ENCODE measurements at regions not wholly inside any gene's neighbourhood (a gene's known extent, or its start where the extent isn't known, plus 50 kb on each side); places are given as distances from the start of the nearest gene placed in this dataset.
A peak's percentile ranks its signal among the peaks of the same experiment; 100 is the strongest.

- DNase-seq (ENCODE audit: low read depth), result no peak
- Histone ChIP-seq H3K27me3 (ENCODE audit: control insufficient read depth, insufficient read depth, low read length) (no peaks in the 10 kb centered on the region), H3K36me3 (ENCODE audit: control insufficient read depth, insufficient read depth, low read length) (no peaks in the 10 kb centered on the region), H3K4me3 (ENCODE audit: low read depth, low read length) (no peak overlapping the region)
- TF ChIP-seq, protein P1, sequence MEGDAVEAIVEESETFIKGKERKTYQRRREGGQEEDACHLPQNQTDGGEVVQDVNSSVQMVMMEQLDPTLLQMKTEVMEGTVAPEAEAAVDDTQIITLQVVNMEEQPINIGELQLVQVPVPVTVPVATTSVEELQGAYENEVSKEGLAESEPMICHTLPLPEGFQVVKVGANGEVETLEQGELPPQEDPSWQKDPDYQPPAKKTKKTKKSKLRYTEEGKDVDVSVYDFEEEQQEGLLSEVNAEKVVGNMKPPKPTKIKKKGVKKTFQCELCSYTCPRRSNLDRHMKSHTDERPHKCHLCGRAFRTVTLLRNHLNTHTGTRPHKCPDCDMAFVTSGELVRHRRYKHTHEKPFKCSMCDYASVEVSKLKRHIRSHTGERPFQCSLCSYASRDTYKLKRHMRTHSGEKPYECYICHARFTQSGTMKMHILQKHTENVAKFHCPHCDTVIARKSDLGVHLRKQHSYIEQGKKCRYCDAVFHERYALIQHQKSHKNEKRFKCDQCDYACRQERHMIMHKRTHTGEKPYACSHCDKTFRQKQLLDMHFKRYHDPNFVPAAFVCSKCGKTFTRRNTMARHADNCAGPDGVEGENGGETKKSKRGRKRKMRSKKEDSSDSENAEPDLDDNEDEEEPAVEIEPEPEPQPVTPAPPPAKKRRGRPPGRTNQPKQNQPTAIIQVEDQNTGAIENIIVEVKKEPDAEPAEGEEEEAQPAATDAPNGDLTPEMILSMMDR (IDR thresholded peaks at IDR 0.05; ENCODE audit: insufficient read depth, low read length, poor library complexity, severe bottlenecking), result no peak
These were observed 359.4 kb upstream of the KCNH7 start for GRCh38 chr2:163198007-163198406.

DNA sequence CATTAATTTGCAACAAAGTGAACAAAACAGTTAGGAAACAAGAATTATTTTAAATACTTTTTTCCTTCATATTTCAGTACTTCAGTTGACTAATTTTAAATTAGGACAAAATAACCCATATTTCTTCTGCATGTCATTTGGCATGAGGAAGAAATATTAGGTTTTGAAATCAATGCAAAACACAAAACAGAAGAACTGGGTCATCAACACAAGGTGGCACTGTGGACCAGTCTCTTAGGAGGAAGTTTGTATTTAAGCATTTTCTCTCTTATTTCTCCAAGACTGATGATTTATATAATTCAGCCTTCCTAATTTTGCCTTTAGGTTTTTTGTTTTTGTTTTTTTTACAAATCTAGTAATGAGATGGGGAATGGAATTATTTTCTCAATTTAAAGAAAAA lies 352.8 kb upstream of the KCNH7 start:
- Histone ChIP-seq H3K4me3 (ENCODE audit: low read depth, low read length) (no peak overlapping the region), H3K27me3 (ENCODE audit: control insufficient read depth, insufficient read depth, low read length) (no peaks in the 10 kb centered on the region), H3K36me3 (ENCODE audit: control insufficient read depth, insufficient read depth, low read length) (no peaks in the 10 kb centered on the region)
- TF ChIP-seq, protein P1 (IDR thresholded peaks at IDR 0.05; ENCODE audit: insufficient read depth, low read length, poor library complexity, severe bottlenecking), result peak; percentile 66
- DNase-seq (ENCODE audit: low read depth), result no peak

- no peak for DNase-seq (ENCODE audit: low read depth)
- Histone ChIP-seq H3K4me3 (ENCODE audit: low read depth, low read length) (no peak overlapping the region), H3K27me3 (ENCODE audit: control insufficient read depth, insufficient read depth, low read length) (no peaks in the 10 kb centered on the region), H3K36me3 (ENCODE audit: control insufficient read depth, insufficient read depth, low read length) (no peaks in the 10 kb centered on the region)
- TF ChIP-seq, protein P1 (IDR thresholded peaks at IDR 0.05; ENCODE audit: insufficient read depth, low read length, poor library complexity, severe bottlenecking), result no peak
These were observed 349.6 kb upstream of the KCNH7 start for GRCh38 chr2:163187995-163188655.

DNA sequence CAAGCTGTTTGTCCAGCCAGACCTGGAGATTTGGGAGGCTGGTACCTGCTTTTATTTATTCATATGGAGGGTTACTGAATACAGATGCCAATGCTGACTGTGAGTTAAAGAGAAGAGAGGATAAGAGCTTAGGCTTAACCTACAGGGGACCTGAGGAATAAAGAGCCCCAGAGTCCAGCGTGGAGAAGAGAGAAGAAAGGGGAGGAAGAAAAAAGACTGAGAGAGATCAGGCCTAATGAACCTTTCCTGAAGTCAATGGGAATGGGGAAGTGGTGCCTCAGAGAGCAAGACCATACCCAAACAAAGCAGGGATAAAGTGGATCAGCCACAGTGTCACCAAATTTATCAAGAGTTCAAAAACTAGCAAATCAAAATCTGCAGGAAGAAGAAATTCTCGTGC lies 348.6 kb upstream of the KCNH7 start:
- TF ChIP-seq, protein P1 (IDR thresholded peaks at IDR 0.05; ENCODE audit: insufficient read depth, low read length, poor library complexity, severe bottlenecking), result no peak
- H3K27me3 ChIP-seq (ENCODE audit: control insufficient read depth, insufficient read depth, low read length), result no peaks in the 10 kb centered on the region

DNA sequence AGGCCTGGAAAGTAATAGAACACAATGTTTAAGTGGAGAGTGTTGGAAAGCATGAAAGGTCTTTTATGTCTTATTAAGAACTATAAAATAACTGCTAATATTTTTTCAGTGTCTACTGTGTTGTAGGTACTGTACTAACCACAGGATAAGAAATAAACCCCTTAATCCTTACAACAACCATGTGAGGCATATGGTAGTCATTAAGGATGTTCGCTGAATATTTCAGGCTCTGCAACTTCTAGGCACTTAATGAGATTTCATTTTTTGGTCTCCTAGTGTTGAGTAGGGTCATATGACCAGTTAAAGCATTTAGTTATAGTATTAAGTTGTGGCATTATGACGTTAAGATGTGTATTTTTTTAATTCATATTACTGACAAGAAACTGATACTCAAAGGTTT lies 346.6 kb upstream of the KCNH7 start:
- H3K36me3 ChIP-seq (ENCODE audit: control insufficient read depth, insufficient read depth, low read length), result no peaks in the 10 kb centered on the region
- DNase-seq (ENCODE audit: low read depth), result no peak
- H3K27me3 ChIP-seq (ENCODE audit: control insufficient read depth, insufficient read depth, low read length), result no peaks in the 10 kb centered on the region
- no peak overlapping the region for H3K4me3 ChIP-seq (ENCODE audit: low read depth, low read length)
- TF ChIP-seq, protein P1 (IDR thresholded peaks at IDR 0.05; ENCODE audit: insufficient read depth, low read length, poor library complexity, severe bottlenecking), result no peak

More for the DNA sequence above, 348.6 kb upstream of the KCNH7 start:
- Histone ChIP-seq H3K4me3 (ENCODE audit: low read depth, low read length) (no peak overlapping the region), H3K36me3 (ENCODE audit: control insufficient read depth, insufficient read depth, low read length) (no peaks in the 10 kb centered on the region)
- DNase-seq (ENCODE audit: low read depth), result no peak

- no peak overlapping the region for H3K4me3 ChIP-seq (ENCODE audit: low read depth, low read length)
- TF ChIP-seq, protein P1 (IDR thresholded peaks at IDR 0.05; ENCODE audit: insufficient read depth, low read length, poor library complexity, severe bottlenecking), result peak; percentile 50
- DNase-seq (ENCODE audit: low read depth), result no peak
These were observed 344.3 kb upstream of the KCNH7 start for GRCh38 chr2:163182764-163183354.

More at GRCh38 chr2:163182764-163183354, 344.3 kb upstream of the KCNH7 start:
- H3K36me3 ChIP-seq (ENCODE audit: control insufficient read depth, insufficient read depth, low read length), result no peaks in the 10 kb centered on the region
- H3K27me3 ChIP-seq (ENCODE audit: control insufficient read depth, insufficient read depth, low read length), result no peaks in the 10 kb centered on the region

Measured in kidney epithelial cell (primary cell).